ENCODE measurements at regions not wholly inside any gene's neighbourhood (a gene's known extent, or its start where the extent isn't known, plus 50 kb on each side); places are given as distances from the start of the nearest gene placed in this dataset.
"Not testable (repeated sequence)": the region's sequence is repeated elsewhere in the genome, so short reads cannot be mapped to it uniquely, and the experiment has no call there.

- Mint-ChIP-seq H3K4me1 (peaks cover 6% of the 10 kb centered on the region), H3K9me3 (peaks cover 7% of the 10 kb centered on the region), H3K36me3 (ENCODE audit: low read depth) (peaks cover 9% of the 10 kb centered on the region), H3K27ac (no peak overlapping the region), H3K27me3 (ENCODE audit: low read depth) (peaks cover 12% of the 10 kb centered on the region), H3K4me3 (no peak overlapping the region)
- TF ChIP-seq CTCF (IDR thresholded peaks at IDR 0.05; ENCODE audit: unreplicated experiment in 3 of 3), result no peak
Observed at GRCh38 chr12:124222368-124223245, 72.3 kb upstream of the RFLNA start.

GRCh38 chr12:124223733-124224138 is 71.2 kb upstream of the RFLNA start:
- H3K27ac Mint-ChIP-seq; H3K9me3 Mint-ChIP-seq; H3K36me3 Mint-ChIP-seq (ENCODE audit: low read depth); H3K4me3 Mint-ChIP-seq; H3K4me1 Mint-ChIP-seq: not testable (repeated sequence)
- peaks cover 12% of the 10 kb centered on the region for H3K27me3 Mint-ChIP-seq (ENCODE audit: low read depth)

GRCh38 chr12:124224535-124225110 is 70.3 kb upstream of the RFLNA start:
- H3K27me3 Mint-ChIP-seq (ENCODE audit: low read depth), result peaks cover 11% of the 10 kb centered on the region
- peaks cover 7% of the 10 kb centered on the region for H3K9me3 Mint-ChIP-seq
- TF ChIP-seq CTCF (IDR thresholded peaks at IDR 0.05; ENCODE audit: unreplicated experiment in 3 of 3), result no peak
- no peak overlapping the region for H3K27ac Mint-ChIP-seq
- H3K4me1 Mint-ChIP-seq, result no peaks in the 10 kb centered on the region
- peaks cover 9% of the 10 kb centered on the region for H3K36me3 Mint-ChIP-seq (ENCODE audit: low read depth)
- no peak overlapping the region for H3K4me3 Mint-ChIP-seq

- TF ChIP-seq CTCF (IDR thresholded peaks at IDR 0.05; ENCODE audit: unreplicated experiment in 3 of 3), result no peak
- Mint-ChIP-seq H3K9me3 (peaks cover 18% of the 10 kb centered on the region), H3K27ac (no peak overlapping the region), H3K27me3 (ENCODE audit: low read depth) (peaks cover 7% of the 10 kb centered on the region), H3K36me3 (ENCODE audit: low read depth) (peaks cover 14% of the 10 kb centered on the region), H3K4me3 (no peak overlapping the region), H3K4me1 (no peaks in the 10 kb centered on the region)
Observed at GRCh38 chr12:124225730-124226129, 69.2 kb upstream of the RFLNA start.

GRCh38 chr12:124227951-124228711 is 66.8 kb upstream of the RFLNA start:
- no peaks in the 10 kb centered on the region for H3K4me1 Mint-ChIP-seq
- H3K9me3 Mint-ChIP-seq, result peaks cover 17% of the 10 kb centered on the region
- TF ChIP-seq CTCF (IDR thresholded peaks at IDR 0.05; ENCODE audit: unreplicated experiment in 3 of 3), result no peak
- H3K4me3 Mint-ChIP-seq, result no peak overlapping the region
- peaks cover 11% of the 10 kb centered on the region for H3K27me3 Mint-ChIP-seq (ENCODE audit: low read depth)
- no peak overlapping the region for H3K27ac Mint-ChIP-seq
- H3K36me3 Mint-ChIP-seq (ENCODE audit: low read depth), result peaks cover 10% of the 10 kb centered on the region

- Mint-ChIP-seq H3K36me3 (ENCODE audit: low read depth) (peaks cover 10% of the 10 kb centered on the region), H3K9me3 (peaks cover 17% of the 10 kb centered on the region), H3K4me3 (no peak overlapping the region), H3K4me1 (no peaks in the 10 kb centered on the region), H3K27me3 (ENCODE audit: low read depth) (peaks cover 3% of the 10 kb centered on the region), H3K27ac (no peak overlapping the region)
- TF ChIP-seq CTCF (IDR thresholded peaks at IDR 0.05; ENCODE audit: unreplicated experiment in 3 of 3), result no peak
Observed at GRCh38 chr12:124229520-124229919, 65.4 kb upstream of the RFLNA start.
